Activated CD4-positive, alpha-beta T cell treated with anti-CD3 and anti-CD28 coated beads, Interleukin-2, amount 50 U/mL, for 16 hours (primary cell): ENCODE measurements at regions not wholly inside any gene's neighbourhood (a gene's known extent, or its start where the extent isn't known, plus 50 kb on each side); places are given as distances from the start of the nearest gene placed in this dataset.

ENCODE experiments used
- DNase-seq: peaks from one replicate; pipeline ENCODE4 v3.0.0-alpha.2; 2020

- DNase-seq: no peak
These were observed 99.8 kb downstream of the TES start for GRCh38 chr7:116310141-116310540.

DNA sequence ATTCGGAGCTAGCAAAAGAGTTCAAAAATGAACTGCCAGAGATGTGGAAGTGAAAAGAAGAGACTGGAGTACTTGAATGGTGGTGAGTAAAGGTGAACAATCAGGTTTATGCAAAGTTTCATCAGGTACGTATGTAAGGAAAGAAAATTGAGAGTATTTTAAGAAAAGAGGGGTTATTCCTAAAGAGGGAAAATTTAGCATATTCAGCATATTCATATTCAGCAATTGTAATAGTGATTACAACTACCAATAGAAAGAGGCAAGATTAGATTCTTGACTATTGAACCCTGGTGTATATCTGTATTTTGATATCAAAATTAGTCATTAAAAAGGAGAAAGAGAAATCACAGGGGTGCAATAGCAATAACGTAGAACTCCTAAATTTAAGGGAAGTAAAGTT, 100.9 kb downstream of the TES start:
- DNase-seq: no peak

GRCh38 chr7:116311816-116312471, 101.6 kb downstream of the TES start:
- DNase-seq: peak; percentile 38

- DNase-seq: no peak
These were observed 105.0 kb downstream of the TES start for GRCh38 chr7:116315293-116315692.

GRCh38 chr7:116315803-116316202, 105.5 kb downstream of the TES start:
- no peak for DNase-seq

DNA sequence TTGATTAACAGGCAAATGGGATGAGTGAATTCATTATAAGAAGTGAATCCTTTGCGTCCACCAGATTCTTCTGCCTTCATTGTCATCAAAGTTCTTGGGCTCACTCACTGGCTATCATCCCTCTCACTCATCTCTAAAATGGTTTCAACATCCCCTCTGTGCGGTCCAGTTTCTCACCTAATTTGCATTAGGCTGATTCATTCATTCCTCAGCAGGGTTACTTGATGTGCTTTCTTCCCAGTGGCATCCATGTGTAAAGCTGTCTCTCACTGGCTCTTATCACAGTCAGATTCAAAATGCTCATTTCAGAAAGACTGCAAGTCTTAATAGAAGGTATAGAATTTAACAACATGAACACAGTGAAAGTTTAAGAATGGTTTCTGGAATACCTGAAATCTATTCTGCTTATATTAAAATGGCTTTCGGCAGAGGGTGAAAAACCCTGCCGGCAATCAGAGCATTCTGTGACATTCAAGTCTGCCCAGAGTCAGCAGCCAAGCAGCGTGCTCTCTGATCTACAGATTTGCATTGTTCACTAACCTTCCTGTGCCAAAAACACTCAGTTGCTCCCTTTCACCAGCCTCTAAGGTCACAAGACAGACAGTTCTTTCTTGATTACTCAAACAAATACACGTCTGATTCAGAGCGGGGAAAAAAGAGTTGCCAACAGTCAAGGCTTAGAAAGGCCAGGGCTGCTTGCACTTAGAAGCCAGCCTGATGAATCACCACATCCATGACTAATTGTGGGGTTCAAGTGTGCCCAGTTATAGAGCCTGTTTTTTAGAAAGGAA, 106.7 kb downstream of the TES start:
- peak; percentile 93 for DNase-seq

GRCh38 chr7:116317907-116318306, 107.6 kb downstream of the TES start:
- no peak for DNase-seq

- no peak for DNase-seq
These were observed 112.2 kb downstream of the TES start for GRCh38 chr7:116322541-116322940.

- no peak for DNase-seq
These were observed 114.2 kb downstream of the TES start for GRCh38 chr7:116324582-116324981.

- no peak for DNase-seq
These were observed 115.2 kb downstream of the TES start for GRCh38 chr7:116325517-116325916.

- no peak for DNase-seq
These were observed 116.8 kb downstream of the TES start for GRCh38 chr7:116327135-116327534.

DNA sequence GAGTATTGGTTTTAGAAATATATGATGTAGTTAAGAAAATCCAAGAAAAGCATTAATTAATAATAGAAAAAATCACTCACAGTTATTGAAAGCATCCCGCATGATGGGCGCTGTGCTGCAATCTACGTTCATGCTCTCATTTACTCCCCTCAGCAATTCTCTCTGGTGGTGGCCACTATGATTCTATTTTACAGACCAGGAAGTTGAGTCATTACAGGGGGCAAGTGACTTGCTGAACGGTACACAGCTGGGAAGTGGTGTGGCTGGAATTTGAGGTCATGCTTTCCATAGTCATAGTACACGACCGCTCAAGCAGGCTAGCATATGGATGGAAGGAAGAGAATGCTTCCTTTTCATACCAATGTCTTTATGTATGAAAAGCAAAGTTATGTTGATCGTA, 117.4 kb downstream of the TES start:
- DNase-seq: no peak

- DNase-seq: no peak
These were observed 117.8 kb downstream of the TES start for GRCh38 chr7:116328161-116328560.

- no peak for DNase-seq
These were observed 119.6 kb downstream of the TES start for GRCh38 chr7:116329686-116330503.

GRCh38 chr7:116331020-116331419, 120.7 kb downstream of the TES start:
- DNase-seq: no peak

GRCh38 chr7:116332766-116333165, 122.4 kb downstream of the TES start:
- no peak for DNase-seq

DNA sequence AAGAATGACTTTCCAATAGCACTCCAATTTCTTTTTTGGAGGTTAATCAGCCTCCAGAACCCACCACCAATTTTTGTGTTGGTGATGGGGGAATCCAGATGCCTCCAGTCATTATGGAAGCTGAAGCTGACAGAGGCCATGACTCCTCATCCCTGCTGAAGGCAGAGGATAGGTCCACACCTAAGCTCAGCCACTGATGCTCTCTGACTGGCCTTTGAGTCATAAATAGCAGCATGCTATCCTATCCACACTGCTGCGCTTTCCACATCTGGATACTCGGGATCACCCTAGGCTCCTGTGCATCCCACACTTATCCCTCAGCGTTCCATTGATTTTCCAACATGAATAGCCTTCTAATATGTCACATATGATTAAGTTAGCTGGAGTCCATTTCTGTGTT, 124.2 kb downstream of the TES start:
- no peak for DNase-seq

GRCh38 chr7:116337018-116337417, 126.7 kb downstream of the TES start:
- no peak for DNase-seq

DNA sequence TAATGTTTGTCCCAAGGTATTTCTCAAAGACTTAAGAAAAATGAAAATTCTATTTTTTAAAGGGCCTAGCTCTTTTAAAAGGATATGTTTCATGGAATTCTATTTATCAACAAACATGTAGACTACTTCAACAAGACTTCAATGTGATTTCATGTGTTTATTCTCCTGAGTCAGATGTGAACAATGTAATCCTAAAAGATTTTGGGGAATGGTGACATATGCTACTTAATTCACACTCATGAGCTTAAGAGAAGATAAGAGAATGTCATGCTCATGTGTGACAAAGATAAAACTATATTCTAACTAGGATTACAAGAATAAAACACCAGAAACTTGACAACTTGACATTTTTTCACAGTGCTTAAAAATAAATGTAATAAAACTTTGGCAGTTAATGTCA, 127.5 kb downstream of the TES start:
- DNase-seq: no peak

- DNase-seq: no peak
These were observed 129.2 kb downstream of the TES start for GRCh38 chr7:116339564-116339963.

- DNase-seq: no peak
These were observed 130.0 kb downstream of the TES start for GRCh38 chr7:116340201-116340847.

GRCh38 chr7:116340943-116341907, 130.9 kb downstream of the TES start:
- peak; percentile 3 for DNase-seq
